LoVo (cell line): ENCODE measurements at regions not wholly inside any gene's neighbourhood (a gene's known extent, or its start where the extent isn't known, plus 50 kb on each side); places are given as distances from the start of the nearest gene placed in this dataset.
"Not testable (repeated sequence)": the region's sequence is repeated elsewhere in the genome, so short reads cannot be mapped to it uniquely, and the experiment has no call there.

Source experiments
- DNase-seq: peaks from one replicate; pipeline ENCODE4 v3.0.0-alpha.2; 2016; ENCODE audit warnings: low spot score

- DNase-seq = peak; percentile 6
Observed at GRCh38 chr10:16116404-16117304, 256.3 kb upstream of the MINDY3 start.

GRCh38 chr10:16117305-16117695 is 257.0 kb upstream of the MINDY3 start:
- no peak for DNase-seq

- DNase-seq = no peak
Observed at GRCh38 chr10:16119445-16119844, 259.1 kb upstream of the MINDY3 start.

GRCh38 chr10:16120563-16120962 is 260.3 kb upstream of the MINDY3 start:
- DNase-seq = no peak

- DNase-seq = no peak
Observed at GRCh38 chr10:16141499-16141898, 281.2 kb upstream of the MINDY3 start.

GRCh38 chr10:16146993-16147392 is 286.7 kb upstream of the MINDY3 start:
- DNase-seq = no peak

GRCh38 chr10:16155834-16156233 is 281.0 kb upstream of the PTER start:
- DNase-seq = no peak

- no peak for DNase-seq
Observed at GRCh38 chr10:16156681-16157080, 280.1 kb upstream of the PTER start.

GRCh38 chr10:16165067-16165466 is 271.7 kb upstream of the PTER start:
- not testable (repeated sequence) for DNase-seq

- DNase-seq = no peak
Observed at GRCh38 chr10:16182144-16182543, 254.7 kb upstream of the PTER start.

GRCh38 chr10:16182688-16183087 is 254.1 kb upstream of the PTER start:
- no peak for DNase-seq

GRCh38 chr10:16184096-16184597 is 252.7 kb upstream of the PTER start:
- no peak for DNase-seq

GRCh38 chr10:16184906-16185305 is 251.9 kb upstream of the PTER start:
- no peak for DNase-seq

- no peak for DNase-seq
Observed at GRCh38 chr10:16186564-16186963, 250.2 kb upstream of the PTER start.

GRCh38 chr10:16187161-16187560 is 249.6 kb upstream of the PTER start:
- no peak for DNase-seq

GRCh38 chr10:16192337-16192736 is 244.5 kb upstream of the PTER start:
- no peak for DNase-seq

- no peak for DNase-seq
Observed at GRCh38 chr10:16193241-16193640, 243.6 kb upstream of the PTER start.

GRCh38 chr10:16195178-16195769 is 241.5 kb upstream of the PTER start:
- DNase-seq = no peak

GRCh38 chr10:16195894-16196293 is 240.9 kb upstream of the PTER start:
- no peak for DNase-seq

- DNase-seq = no peak
Observed at GRCh38 chr10:16199216-16199615, 237.6 kb upstream of the PTER start.

- DNase-seq = not testable (repeated sequence)
Observed at GRCh38 chr10:16223618-16224017, 213.2 kb upstream of the PTER start.

- no peak for DNase-seq
Observed at GRCh38 chr10:16227674-16228073, 209.1 kb upstream of the PTER start.

- no peak for DNase-seq
Observed at GRCh38 chr10:16231176-16231575, 205.6 kb upstream of the PTER start.
